GM18861 (cell line): ENCODE measurements at regions not wholly inside any gene's neighbourhood (a gene's known extent, or its start where the extent isn't known, plus 50 kb on each side); places are given as distances from the start of the nearest gene placed in this dataset.
"Not testable (repeated sequence)": the region's sequence is repeated elsewhere in the genome, so short reads cannot be mapped to it uniquely, and the experiment has no call there.

Experiments used
- ATAC-seq: cut with Tn5 transposase; IDR thresholded peaks from one replicate; pipeline ENCODE4 v1.9.1; 2021; ENCODE audit not compliant: unreplicated experiment

DNA sequence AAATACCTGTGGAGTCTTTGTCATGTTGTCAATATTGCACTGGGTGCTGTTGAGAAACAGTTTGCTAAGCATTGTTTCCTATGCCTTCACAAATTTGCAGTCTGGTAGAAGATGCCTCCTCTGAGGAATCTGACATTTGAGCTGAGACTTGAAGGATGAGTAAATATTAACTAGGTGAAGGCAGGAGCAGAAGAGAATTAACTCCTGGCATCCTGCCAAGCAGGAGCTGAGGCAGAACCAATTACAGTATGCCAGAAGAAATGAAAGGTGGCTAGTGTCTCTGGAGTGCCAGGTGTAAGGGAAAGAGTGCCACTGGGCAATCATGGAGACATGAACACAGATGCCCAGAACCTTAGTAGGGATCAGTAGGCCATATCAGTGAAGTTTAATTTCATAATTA is 1778.2 kb upstream of the PCDH10 start:
- no peak for ATAC-seq

- no peak for ATAC-seq
These were observed 1768.0 kb upstream of the PCDH10 start for GRCh38 chr4:131381055-131381454.

DNA sequence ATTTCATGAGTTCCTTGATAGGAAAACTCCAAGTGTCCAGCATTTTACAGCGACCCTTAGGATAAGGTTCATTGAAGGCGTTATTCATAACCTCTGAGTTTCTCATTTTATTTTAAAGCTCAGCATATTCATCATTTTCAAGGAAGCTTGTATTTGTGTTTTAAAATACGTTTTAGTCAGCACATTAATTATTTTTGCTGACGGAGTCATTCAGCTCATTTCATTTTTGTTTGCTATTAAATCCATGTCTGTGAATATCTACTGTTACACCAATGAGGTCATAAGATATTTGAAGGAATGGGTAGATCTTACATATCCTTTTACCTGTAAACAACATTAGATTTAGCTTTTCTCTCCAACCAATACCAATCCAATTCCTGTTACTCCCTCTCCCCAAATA is 1766.3 kb upstream of the PCDH10 start:
- no peak for ATAC-seq

DNA sequence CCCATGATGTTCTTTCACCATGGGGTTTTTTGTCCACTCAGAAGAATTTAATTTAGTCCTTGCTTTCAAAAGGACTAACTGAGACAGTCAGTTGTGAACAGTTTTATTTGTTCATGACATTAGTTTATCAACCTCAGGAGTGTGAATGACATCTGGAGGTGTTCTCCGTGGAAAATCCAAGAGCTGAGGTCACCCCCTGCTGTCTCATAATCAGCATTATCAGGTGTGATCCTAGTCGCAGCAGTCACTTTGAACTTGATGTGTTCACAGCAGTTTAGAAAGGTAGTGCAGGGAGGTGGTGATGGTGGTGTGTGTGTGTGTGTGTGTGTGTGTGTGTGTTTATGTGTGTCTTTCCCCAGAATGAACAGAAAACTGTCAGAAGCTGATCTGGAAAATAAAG is 1760.8 kb upstream of the PCDH10 start:
- ATAC-seq, result no peak

GRCh38 chr4:131408102-131408501 is 1741.0 kb upstream of the PCDH10 start:
- no peak for ATAC-seq

- no peak for ATAC-seq
These were observed 1737.7 kb upstream of the PCDH10 start for GRCh38 chr4:131411393-131411792.

DNA sequence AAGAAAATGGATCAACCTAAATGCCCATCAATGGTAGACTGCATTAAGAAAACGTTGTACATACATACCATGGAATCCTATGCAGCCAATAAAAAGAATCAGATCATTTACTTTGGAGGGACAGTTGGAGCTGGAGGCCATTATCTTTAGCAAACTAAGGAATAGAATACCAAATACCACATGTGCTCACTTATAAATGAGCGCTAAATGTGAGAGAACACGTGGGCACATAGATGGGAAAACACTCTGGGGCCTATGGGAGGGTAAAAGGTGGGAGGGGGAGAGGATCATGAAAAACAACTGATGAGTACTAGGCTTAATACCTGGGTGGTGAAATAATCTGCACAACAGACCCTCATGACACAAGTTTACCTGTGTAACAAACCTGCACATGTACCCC is 1729.9 kb upstream of the PCDH10 start:
- ATAC-seq, result no peak

GRCh38 chr4:131426023-131426758 is 1722.9 kb upstream of the PCDH10 start:
- ATAC-seq, result no peak

- no peak for ATAC-seq
These were observed 1722.1 kb upstream of the PCDH10 start for GRCh38 chr4:131427000-131427399.

- no peak for ATAC-seq
These were observed 1718.8 kb upstream of the PCDH10 start for GRCh38 chr4:131430302-131430701.

DNA sequence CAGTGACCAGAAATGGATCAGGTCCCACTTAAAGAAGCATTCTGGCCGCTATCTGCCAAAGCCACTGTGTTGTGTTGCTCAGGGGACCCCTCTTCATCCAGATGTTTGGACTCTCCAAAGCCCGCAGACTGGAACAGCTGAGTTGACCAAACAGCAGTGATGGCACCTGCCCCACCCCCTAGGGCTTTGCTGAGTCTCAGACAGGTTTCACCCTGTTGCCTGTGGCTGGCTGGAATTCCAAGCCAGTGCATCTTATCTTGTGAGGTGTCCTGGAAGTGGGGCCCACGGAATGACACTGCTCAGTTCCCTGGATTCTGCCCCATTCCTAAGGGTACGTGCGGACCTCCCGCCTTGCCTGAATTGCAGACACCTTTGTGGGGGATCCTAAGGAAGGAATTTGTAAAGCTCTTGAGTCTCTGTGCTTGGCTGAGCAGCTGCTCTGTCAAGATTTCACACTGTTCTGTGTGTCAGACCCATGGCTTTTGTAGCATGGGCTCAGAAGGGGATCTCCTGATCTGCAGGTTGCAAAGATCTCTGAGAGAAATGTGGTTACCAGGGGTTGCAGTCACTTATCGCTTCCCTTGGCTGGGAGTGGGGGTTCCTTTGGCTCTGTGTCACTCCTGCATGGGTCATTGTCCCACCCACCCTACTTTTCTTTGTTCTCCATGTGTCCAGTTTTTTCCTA is 1707.9 kb upstream of the PCDH10 start:
- no peak for ATAC-seq

GRCh38 chr4:131447883-131448282 is 1701.2 kb upstream of the PCDH10 start:
- ATAC-seq, result no peak

DNA sequence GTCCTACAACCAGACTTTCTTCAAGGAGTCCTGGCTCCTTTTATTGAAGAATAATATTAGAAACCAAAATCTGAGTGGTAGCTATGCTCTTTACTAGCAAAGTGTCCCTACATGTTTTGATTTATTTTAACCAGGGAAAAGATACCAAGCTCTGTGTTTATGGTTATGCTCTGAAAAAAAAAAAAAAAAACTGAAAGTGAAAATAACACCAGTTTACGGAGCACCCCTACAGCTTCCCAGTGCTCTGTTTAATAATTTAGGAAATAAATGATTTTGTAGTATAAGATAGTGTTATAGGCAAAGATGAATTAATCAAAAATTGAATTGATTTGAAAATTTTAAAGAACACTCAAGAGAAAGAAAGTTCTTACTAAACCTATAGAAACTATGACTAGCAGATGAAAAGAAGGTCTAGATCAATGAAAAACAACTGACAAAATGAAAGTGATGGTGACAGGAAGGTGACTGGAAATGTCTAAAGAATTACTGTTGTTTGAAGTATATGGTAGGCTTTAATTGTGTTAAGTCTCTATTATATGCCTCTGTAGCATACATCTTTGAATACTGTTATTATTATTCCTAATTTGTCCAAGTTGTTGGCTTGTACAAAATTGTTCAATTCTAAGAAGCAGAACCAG is 1698.4 kb upstream of the PCDH10 start:
- no peak for ATAC-seq

- no peak for ATAC-seq
These were observed 1689.5 kb upstream of the PCDH10 start for GRCh38 chr4:131459430-131460101.

DNA sequence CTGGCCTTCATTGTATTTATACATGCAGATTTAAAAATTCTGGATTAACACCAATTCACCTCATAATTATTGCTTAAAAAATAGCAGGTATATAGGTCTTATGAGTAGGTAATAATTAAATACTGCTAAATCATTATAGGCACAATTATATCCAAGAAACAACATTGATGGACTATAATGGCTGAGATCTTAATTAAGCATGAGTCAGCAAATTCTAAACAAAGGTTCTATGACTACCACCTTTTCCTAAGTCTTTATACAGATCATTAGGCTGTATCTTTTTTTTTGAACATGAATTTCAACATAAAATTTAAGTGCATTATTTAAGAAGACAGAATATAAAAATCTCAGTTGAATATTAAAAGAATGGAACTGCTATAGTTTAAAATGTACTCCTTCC is 1678.7 kb upstream of the PCDH10 start:
- ATAC-seq, result no peak

DNA sequence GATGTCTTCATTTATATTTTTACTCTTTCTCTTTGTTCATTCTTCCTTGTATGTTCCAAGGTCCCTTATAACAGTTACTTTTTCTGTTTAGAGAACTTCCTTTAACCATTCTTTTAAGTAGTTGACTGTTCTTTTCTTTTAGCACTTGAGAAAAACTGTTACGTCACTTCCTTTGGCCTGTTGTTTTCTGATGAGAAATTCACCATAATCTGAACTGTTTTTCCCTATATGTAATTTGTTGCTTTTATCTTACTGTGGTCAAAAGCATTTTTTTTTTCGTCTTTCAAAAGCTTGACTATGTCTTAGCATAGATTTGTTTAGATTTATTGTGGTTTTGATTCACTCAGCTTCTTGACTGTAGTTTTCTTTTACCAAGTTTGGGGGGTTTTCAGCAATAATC is 1660.3 kb upstream of the PCDH10 start:
- ATAC-seq, result no peak

DNA sequence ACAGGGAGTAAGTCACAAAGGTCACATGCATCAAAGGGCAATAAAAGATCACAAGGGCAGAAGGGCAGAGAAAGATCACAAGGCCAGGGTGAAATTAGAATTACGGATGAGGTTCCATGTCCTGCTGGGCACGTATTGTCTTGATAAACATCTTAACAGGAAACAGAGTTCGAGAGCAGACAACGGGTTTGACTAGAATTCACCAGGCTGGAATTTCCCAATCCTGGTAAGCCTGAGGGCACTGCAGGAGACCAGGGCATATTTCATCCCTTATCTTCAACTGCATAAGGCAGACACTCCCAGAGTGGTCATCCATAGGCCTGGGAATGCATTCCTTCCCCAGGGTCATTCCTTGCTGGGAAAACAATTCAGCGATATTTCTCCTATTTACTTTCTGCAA is 1652.9 kb upstream of the PCDH10 start:
- ATAC-seq, result not testable (repeated sequence)

DNA sequence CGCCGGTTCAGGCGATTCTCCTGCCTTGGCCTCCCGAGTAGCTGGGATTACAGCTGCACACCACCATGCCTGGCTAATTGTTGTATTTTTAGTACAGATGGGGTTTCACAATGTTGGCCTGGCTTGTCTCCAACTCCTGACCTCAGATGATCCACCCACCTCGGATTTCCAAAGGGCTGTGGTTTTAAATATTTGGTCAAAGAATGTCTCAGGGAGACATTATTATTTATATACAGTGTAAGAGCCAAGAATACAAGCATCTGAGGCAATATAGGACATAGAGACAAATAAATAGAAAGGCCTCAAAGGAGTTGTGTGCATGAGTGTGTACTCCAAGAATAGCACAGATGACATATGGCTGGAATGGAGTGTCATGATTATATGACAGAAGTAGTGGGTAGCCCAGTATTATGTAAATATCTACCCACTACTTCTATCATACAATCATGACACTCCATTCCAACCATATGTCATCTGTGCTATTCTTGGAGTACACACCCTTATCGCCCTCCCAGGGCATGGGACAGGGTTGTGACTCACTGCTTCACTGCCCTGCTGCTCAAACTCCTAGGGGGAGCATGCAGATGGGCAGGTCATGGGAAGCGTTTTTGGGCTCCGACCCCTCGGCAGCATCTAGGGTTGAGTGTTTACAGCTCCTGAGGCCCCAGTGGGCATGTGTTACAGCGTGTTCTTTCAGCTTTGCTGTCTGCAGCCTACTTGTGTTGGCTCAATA is 1649.8 kb upstream of the PCDH10 start:
- ATAC-seq, result no peak

DNA sequence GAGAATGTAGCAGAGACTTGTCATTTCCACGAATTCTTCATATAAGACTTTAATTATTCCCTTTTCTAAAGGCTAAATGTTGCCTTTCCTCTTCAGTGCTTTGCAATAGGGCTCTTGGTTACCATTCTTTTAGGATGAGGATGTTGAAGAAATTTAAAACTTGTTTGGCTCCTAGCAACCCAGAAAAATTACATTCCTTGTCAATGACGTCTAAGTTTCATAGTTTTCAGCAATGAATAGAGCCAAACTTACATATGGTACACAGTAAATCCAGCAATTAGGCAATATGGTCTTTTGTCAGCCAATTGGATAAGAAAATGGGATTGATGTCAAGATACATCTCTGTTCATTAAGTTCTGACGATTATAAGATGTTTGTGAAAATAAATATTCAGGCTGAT is 1639.6 kb upstream of the PCDH10 start:
- ATAC-seq, result no peak

- ATAC-seq, result no peak
These were observed 1622.4 kb upstream of the PCDH10 start for GRCh38 chr4:131526686-131527085.

- ATAC-seq, result no peak
These were observed 1618.0 kb upstream of the PCDH10 start for GRCh38 chr4:131531087-131531486.
